ENCODE measurements at regions not wholly inside any gene's neighbourhood (a gene's known extent, or its start where the extent isn't known, plus 50 kb on each side); places are given as distances from the start of the nearest gene placed in this dataset.

- no peak for DNase-seq (ENCODE audit: low read depth in 2 of 2)
Measured at GRCh38 chr18:78562531-78562961, 417.1 kb upstream of the SALL3 start.

- DNase-seq (ENCODE audit: low read depth in 2 of 2) = no peak
Measured at GRCh38 chr18:78563110-78563509, 416.5 kb upstream of the SALL3 start.

GRCh38 chr18:78564030-78564429 is 415.6 kb upstream of the SALL3 start:
- no peak for DNase-seq (ENCODE audit: low read depth in 2 of 2)

GRCh38 chr18:78564518-78564917 is 415.1 kb upstream of the SALL3 start:
- DNase-seq (ENCODE audit: low read depth in 2 of 2) = no peak

GRCh38 chr18:78565240-78565639 is 414.4 kb upstream of the SALL3 start:
- no peak for DNase-seq (ENCODE audit: low read depth in 2 of 2)

GRCh38 chr18:78566065-78566464 is 413.6 kb upstream of the SALL3 start:
- DNase-seq (ENCODE audit: low read depth in 2 of 2) = no peak

GRCh38 chr18:78566720-78567119 is 412.9 kb upstream of the SALL3 start:
- DNase-seq (ENCODE audit: low read depth in 2 of 2) = no peak

GRCh38 chr18:78571063-78571785 is 408.4 kb upstream of the SALL3 start:
- no peak for DNase-seq (ENCODE audit: low read depth in 2 of 2)

- no peak for DNase-seq (ENCODE audit: low read depth in 2 of 2)
Measured at GRCh38 chr18:78571831-78572347, 407.7 kb upstream of the SALL3 start.

- DNase-seq (ENCODE audit: low read depth in 2 of 2) = no peak
Measured at GRCh38 chr18:78573773-78574172, 405.8 kb upstream of the SALL3 start.

- no peak for DNase-seq (ENCODE audit: low read depth in 2 of 2)
Measured at GRCh38 chr18:78576967-78577366, 402.7 kb upstream of the SALL3 start.

- DNase-seq (ENCODE audit: low read depth in 2 of 2) = no peak
Measured at GRCh38 chr18:78579449-78579848, 400.2 kb upstream of the SALL3 start.

GRCh38 chr18:78579854-78580577 is 399.6 kb upstream of the SALL3 start:
- no peak for DNase-seq (ENCODE audit: low read depth in 2 of 2)

- no peak for DNase-seq (ENCODE audit: low read depth in 2 of 2)
Measured at GRCh38 chr18:78580835-78581339, 398.7 kb upstream of the SALL3 start.

GRCh38 chr18:78582181-78582709 is 397.4 kb upstream of the SALL3 start:
- DNase-seq (ENCODE audit: low read depth in 2 of 2) = no peak

GRCh38 chr18:78582898-78583738 is 396.5 kb upstream of the SALL3 start:
- no peak for DNase-seq (ENCODE audit: low read depth in 2 of 2)

GRCh38 chr18:78583739-78584458 is 395.7 kb upstream of the SALL3 start:
- DNase-seq (ENCODE audit: low read depth in 2 of 2) = no peak

- no peak for DNase-seq (ENCODE audit: low read depth in 2 of 2)
Measured at GRCh38 chr18:78584459-78585022, 395.1 kb upstream of the SALL3 start.

GRCh38 chr18:78586586-78586985 is 393.0 kb upstream of the SALL3 start:
- no peak for DNase-seq (ENCODE audit: low read depth in 2 of 2)

- no peak for DNase-seq (ENCODE audit: low read depth in 2 of 2)
Measured at GRCh38 chr18:78587096-78587495, 392.5 kb upstream of the SALL3 start.

Data from activated CD4-positive, alpha-beta T cell treated with anti-CD3 and anti-CD28 coated beads for 24 hours (primary cell).